IMR-90 (cell line): ENCODE measurements at regions not wholly inside any gene's neighbourhood (a gene's known extent, or its start where the extent isn't known, plus 50 kb on each side); places are given as distances from the start of the nearest gene placed in this dataset.
"Not testable (repeated sequence)": the region's sequence is repeated elsewhere in the genome, so short reads cannot be mapped to it uniquely, and the experiment has no call there.

Source experiments
- ATAC-seq: fragments of 200-7000 bp; cut with Tn5 transposase; 2 replicates; pipeline ENCODE4 v1.9.1; 2020; ENCODE audit warnings: low read depth, mild to moderate bottlenecking, moderate library complexity
- BruUV-seq: library from RNA; stranded (reverse); fragments of 400-500 nt; replicated peaks from 2 replicates; lab custom pipeline; 2021; lab: Mats Ljungman, UMichigan
- CTCF ChIA-PET: fragments of 300-600 bp; formaldehyde crosslinking; extraction: SDS; loops from one replicate; lab custom pipeline; 2021; ENCODE audit warnings: antibody characterized with exemption; lab: Yijun Ruan, JAX
- POLR2A ChIA-PET: fragments of 300-600 bp; sonication (Branson Sonifier 250); formaldehyde crosslinking; loops from one replicate; lab custom pipeline; 2022; ENCODE audit warnings: antibody characterized with exemption; ENCODE audit not compliant: unreplicated experiment; lab: Charles Lee
- DNase-seq: peaks from one replicate; pipeline ENCODE4 v3.0.0; 2013
- H2AFZ ChIP-seq: replicated peaks from 2 replicates; pipeline ENCODE3; 2013; ENCODE audit warnings: low read length, mild to moderate bottlenecking; ENCODE audit not compliant: poor library complexity
- H2AK5ac ChIP-seq: 2 replicates; pipeline ENCODE4 v1.6.1; 2013; ENCODE audit warnings: low read depth, low read length, inconsistent platforms
- H2AK9ac ChIP-seq: replicated peaks from 2 replicates; pipeline ENCODE3; 2013; ENCODE audit warnings: mild to moderate bottlenecking, low read depth, low read length, moderate library complexity; ENCODE audit not compliant: poor library complexity
- H2BK120ac ChIP-seq: 2 replicates; pipeline ENCODE4 v1.6.1; 2013; ENCODE audit warnings: low read depth, low read length, inconsistent platforms
- H2BK15ac ChIP-seq: 3 replicates; pipeline ENCODE4 v1.6.1; 2013; ENCODE audit warnings: low read depth, low read length, inconsistent platforms
- H2BK20ac ChIP-seq: 2 replicates; pipeline ENCODE4 v1.6.1; 2013; ENCODE audit warnings: low read depth, mild to moderate bottlenecking, inconsistent platforms, low read length, moderate library complexity
- H2BK5ac ChIP-seq: 2 replicates; pipeline ENCODE4 v1.6.1; 2013; ENCODE audit warnings: mild to moderate bottlenecking, low read depth, low read length, inconsistent platforms; ENCODE audit not compliant: poor library complexity, severe bottlenecking
- H3K14ac ChIP-seq: replicated peaks from 2 replicates; pipeline ENCODE4 v1.6.1; 2013; ENCODE audit warnings: low read depth, low read length, inconsistent platforms
- H3K18ac ChIP-seq: 2 replicates; pipeline ENCODE4 v1.6.1; 2013; ENCODE audit warnings: low read depth, low read length, control low read depth
- H3K23ac ChIP-seq: 2 replicates; pipeline ENCODE4 v1.6.1; 2013; ENCODE audit warnings: low read depth, low read length, inconsistent platforms
- H3K27ac ChIP-seq: 2 replicates; pipeline ENCODE4 v1.5.1; 2013; ENCODE audit warnings: mild to moderate bottlenecking, control low read depth, low read length; ENCODE audit not compliant: insufficient read depth
- H3K27me3 ChIP-seq: 2 replicates; pipeline ENCODE4 v1.6.1; 2013; ENCODE audit warnings: low read length; ENCODE audit not compliant: control insufficient read depth, insufficient read depth
- H3K36me3 ChIP-seq: 2 replicates; pipeline ENCODE4 v1.6.1; 2013; ENCODE audit warnings: low read length, mixed read lengths; ENCODE audit not compliant: control insufficient read depth, insufficient read depth
- H3K4ac ChIP-seq: 2 replicates; pipeline ENCODE4 v1.6.1; 2013; ENCODE audit warnings: low read depth, low read length, inconsistent platforms
- H3K4me1 ChIP-seq: 2 replicates; pipeline ENCODE4 v1.6.1; 2013; ENCODE audit warnings: low read length, mixed read lengths; ENCODE audit not compliant: control insufficient read depth, insufficient read depth
- H3K4me2 ChIP-seq: 2 replicates; pipeline ENCODE4 v1.6.1; 2013; ENCODE audit warnings: low read depth, mild to moderate bottlenecking, control low read depth, low read length, moderate library complexity
- H3K4me3 ChIP-seq: 2 replicates; pipeline ENCODE4 v1.5.1; 2013; ENCODE audit warnings: low read depth, mild to moderate bottlenecking, control low read depth, low read length, moderate library complexity; ENCODE audit not compliant: insufficient read depth
- H3K56ac ChIP-seq: 2 replicates; pipeline ENCODE4 v1.6.1; 2013; ENCODE audit warnings: low read length, inconsistent platforms; ENCODE audit not compliant: insufficient read depth; ENCODE audit errors: extremely low read depth
- H3K79me1 ChIP-seq, 2 experiments: 2 replicates each; pipeline ENCODE4 v1.6.1; 2013; ENCODE audit warnings: low read length in 2 of 2, inconsistent platforms in 1 of 2, low read depth in 1 of 2
- H3K9ac ChIP-seq: 2 replicates; pipeline ENCODE4 v1.6.1; 2013; ENCODE audit warnings: low read depth, low read length, control low read depth
- H3K9me1 ChIP-seq: 2 replicates; pipeline ENCODE4 v1.6.1; 2013; ENCODE audit warnings: low read length, inconsistent platforms; ENCODE audit not compliant: insufficient read depth
- H3K9me3 ChIP-seq: 2 replicates; pipeline ENCODE4 v1.6.1; 2013; ENCODE audit warnings: low read length; ENCODE audit not compliant: control insufficient read depth, insufficient read depth
- H4K20me1 ChIP-seq: 2 replicates; pipeline ENCODE4 v1.6.1; 2013; ENCODE audit warnings: low read length, inconsistent platforms; ENCODE audit not compliant: insufficient read depth
- H4K5ac ChIP-seq: 2 replicates; pipeline ENCODE4 v1.6.1; 2013; ENCODE audit warnings: mild to moderate bottlenecking, low read depth, low read length, control low read depth
- H4K8ac ChIP-seq, 2 experiments: 2 replicates each; pipeline ENCODE4 v1.6.1; 2013; ENCODE audit warnings: low read depth in 2 of 2, low read length in 2 of 2, control low read depth in 1 of 2, inconsistent platforms in 1 of 2
- H4K91ac ChIP-seq: 2 replicates; pipeline ENCODE4 v1.6.1; 2013; ENCODE audit warnings: low read depth, low read length, inconsistent platforms; ENCODE audit not compliant: insufficient read depth
- BHLHE40 ChIP-seq: fragments of 150-350 bp; IDR thresholded peaks from 2 replicates; pipeline ENCODE4 v1.6.1; 2016; ENCODE audit warnings: mild to moderate bottlenecking, low read depth, low read length
- CEBPB ChIP-seq: IDR thresholded peaks from 2 replicates; pipeline ENCODE4 v1.6.1; 2012; ENCODE audit warnings: low read depth, low read length, improper control_type of control experiment
- CHD1 ChIP-seq: IDR thresholded peaks from 2 replicates; pipeline ENCODE4 v1.6.1; 2012; ENCODE audit warnings: low read depth, low read length, improper control_type of control experiment
- MXI1 ChIP-seq: IDR thresholded peaks from 2 replicates; pipeline ENCODE4 v1.6.1; 2012; ENCODE audit warnings: low read depth, mild to moderate bottlenecking, low read length, moderate library complexity, borderline replicate concordance
- NFE2L2 ChIP-seq: fragments of 150-350 bp; IDR thresholded peaks from 2 replicates; pipeline ENCODE4 v1.6.1; 2016; ENCODE audit warnings: low read depth, mild to moderate bottlenecking, low read length
- RAD21 ChIP-seq: IDR thresholded peaks from 2 replicates; pipeline ENCODE4 v1.6.1; 2012; ENCODE audit warnings: low read length, improper control_type of control experiment
- WGBS, 2 experiments: methylation state at CpG; one replicate each; pipeline versions ENCODE4 v1.1.5 to v1.1.7; 2013; ENCODE audit warnings: missing lambda C conversion rate in 2 of 2; ENCODE audit not compliant: insufficient read length in 1 of 2; ENCODE audit errors: extremely low coverage in 2 of 2; 5-methylcytosine and 5-hydroxymethylcytosine counted together
- dilution Hi-C: fragments of 300-500 bp; cut with HindIII; formaldehyde crosslinking; loops from one replicate; pipeline ENCODE4 v1.14.3; 2018; ENCODE audit warnings: low sequenced_read_pairs; ENCODE audit not compliant: unreplicated experiment
- in situ Hi-C: fragments of 300-500 bp; cut with MboI; formaldehyde crosslinking; loops from 3 replicates; pipeline ENCODE4 v1.14.3; 2019; ENCODE audit warnings: low sequenced_read_pairs, inconsistent platforms, mixed read lengths
- intact Hi-C: fragments of 100-400 bp; cut with micrococcal nuclease; formaldehyde crosslinking; loops from 2 replicates; pipeline ENCODE4 v1.10.0; 2022
- TF ChIP-seq, protein P1 (sequence below): fragments of 150-350 bp; IDR thresholded peaks from 2 replicates; pipeline ENCODE4 v1.6.1; 2017; ENCODE audit warnings: mild to moderate bottlenecking, antibody characterized with exemption, low read length, low read depth

DNA sequence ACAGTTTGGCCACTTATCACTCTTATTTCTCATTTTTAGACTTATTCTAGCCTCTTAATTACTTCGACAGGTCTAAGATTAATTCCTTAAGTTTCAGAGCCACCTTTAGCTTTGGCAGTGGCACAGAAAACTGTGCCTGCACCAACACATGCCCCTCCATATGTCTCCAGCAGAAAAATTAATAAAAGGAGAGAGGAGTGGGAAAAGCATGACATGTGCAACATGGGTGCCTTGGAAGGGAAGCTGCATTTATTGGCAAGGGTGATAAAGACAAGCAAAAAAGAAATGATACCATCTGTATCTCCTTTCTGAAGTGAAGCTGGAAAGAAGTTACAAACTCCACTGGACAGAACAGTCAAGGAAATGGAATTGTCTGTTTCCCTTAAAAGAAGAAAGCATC is 121.7 kb upstream of the CFAP20DC start:
- H3K14ac ChIP-seq = no peak overlapping the region
- ATAC-seq = no peak
- no CpG with 5 or more reads among the region's 1 CpG for WGBS, 2 experiments

DNA sequence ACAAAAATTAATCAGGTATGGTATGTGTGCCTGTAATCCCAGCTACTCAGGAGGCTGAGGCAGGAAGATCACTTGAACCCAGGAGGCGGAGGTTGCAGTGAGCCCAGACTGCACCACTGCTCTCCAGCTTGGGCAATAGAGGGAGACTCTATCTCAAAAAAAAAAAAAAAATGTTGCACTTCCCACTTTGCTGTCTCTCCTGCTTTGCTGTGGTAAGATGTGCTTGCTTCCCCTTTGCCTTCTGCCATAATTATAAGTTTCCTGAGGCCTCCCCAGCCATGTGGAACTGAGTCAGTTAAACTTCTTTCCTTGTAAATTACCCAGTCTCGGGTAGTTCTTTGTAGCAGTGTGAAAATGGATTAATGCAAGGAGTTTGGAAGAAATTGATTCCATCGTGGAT is 120.3 kb upstream of the CFAP20DC start:
- H3K79me1 ChIP-seq, H4K91ac ChIP-seq, H2BK5ac ChIP-seq, H3K14ac ChIP-seq, POLR2A ChIA-PET, intact Hi-C loops, H3K4me1 ChIP-seq, H3K36me3 ChIP-seq, H3K9me3 ChIP-seq, H3K18ac ChIP-seq, H3K4me2 ChIP-seq, H2AK9ac ChIP-seq, H2AK5ac ChIP-seq, dilution Hi-C loops, H3K56ac ChIP-seq, H2BK120ac ChIP-seq, H3K4me3 ChIP-seq, H3K9ac ChIP-seq, H3K4ac ChIP-seq, H3K9me1 ChIP-seq, H4K8ac ChIP-seq, H4K20me1 ChIP-seq, H2BK15ac ChIP-seq, in situ Hi-C loops, H3K23ac ChIP-seq, H2BK20ac ChIP-seq, H2AFZ ChIP-seq, ATAC-seq, DNase-seq, BruUV-seq, H3K27ac ChIP-seq, H4K5ac ChIP-seq, H3K27me3 ChIP-seq: not testable (repeated sequence)
- CTCF ChIA-PET = interaction anchor here (0.7 kb wide), 1 partner anchor 335 kb away, joined by 3 read pairs; no protein-coding TSS in a partner anchor
- WGBS, 2 experiments = 64% methylated on average over 2 of the region's 3 CpGs; no CpG with 5 or more reads in 1 of the 2 experiments

More for the DNA sequence above, 121.7 kb upstream of the CFAP20DC start:
- Histone ChIP-seq H3K9ac (no peak overlapping the region), H2AFZ (no peak overlapping the region), H3K79me1 (no peaks in the 10 kb centered on the region), H2AK5ac (no peak overlapping the region), H2BK15ac (no peak overlapping the region), H2AK9ac (no peak overlapping the region), H3K9me1 (no peaks in the 10 kb centered on the region), H3K9me3 (no peaks in the 10 kb centered on the region), H4K91ac (no peak overlapping the region), H3K27me3 (no peaks in the 10 kb centered on the region; the same call in 1 of the 2 replicates), H3K23ac (no peak overlapping the region), H3K56ac (no peak overlapping the region), H2BK20ac (no peak overlapping the region), H2BK5ac (no peak overlapping the region), H3K4ac (no peak overlapping the region), H3K36me3 (no peaks in the 10 kb centered on the region), H2BK120ac (no peak overlapping the region), H3K4me1 (no peaks in the 10 kb centered on the region), H4K5ac (no peak overlapping the region), H3K27ac (no peak overlapping the region), H3K4me3 (no peak overlapping the region), H4K8ac (no peak overlapping the region), H3K4me2 (no peak overlapping the region), H3K18ac (no peak overlapping the region), H4K20me1 (no peaks in the 10 kb centered on the region)
- BruUV-seq = no TSS peak
- DNase-seq = no peak
- in situ Hi-C loops (no loop called here), dilution Hi-C loops (no loop called here), intact Hi-C loops (no loop called here)
- TF ChIP-seq CEBPB = no peak
- no peak for TF ChIP-seq RAD21
- TF ChIP-seq NFE2L2 = no peak
- TF ChIP-seq MXI1 = no peak
- TF ChIP-seq, protein P1, sequence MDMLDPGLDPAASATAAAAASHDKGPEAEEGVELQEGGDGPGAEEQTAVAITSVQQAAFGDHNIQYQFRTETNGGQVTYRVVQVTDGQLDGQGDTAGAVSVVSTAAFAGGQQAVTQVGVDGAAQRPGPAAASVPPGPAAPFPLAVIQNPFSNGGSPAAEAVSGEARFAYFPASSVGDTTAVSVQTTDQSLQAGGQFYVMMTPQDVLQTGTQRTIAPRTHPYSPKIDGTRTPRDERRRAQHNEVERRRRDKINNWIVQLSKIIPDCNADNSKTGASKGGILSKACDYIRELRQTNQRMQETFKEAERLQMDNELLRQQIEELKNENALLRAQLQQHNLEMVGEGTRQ = no peak
- TF ChIP-seq CHD1 = no peak
- TF ChIP-seq BHLHE40 = no peak
- POLR2A ChIA-PET = no interaction called here
- CTCF ChIA-PET = no interaction called here
